Spinal cord (tissue), 9 donors: ENCODE measurements at regions not wholly inside any gene's neighbourhood (a gene's known extent, or its start where the extent isn't known, plus 50 kb on each side); places are given as distances from the start of the nearest gene placed in this dataset.
A peak's percentile ranks its signal among the peaks of the same experiment; 100 is the strongest.
"Not testable (repeated sequence)": the region's sequence is repeated elsewhere in the genome, so short reads cannot be mapped to it uniquely, and the experiment has no call there.

ENCODE experiments used
- DNase-seq, 6 donors: peaks; one replicate each; pipeline versions ENCODE4 v3.0.0 to v3.0.0-alpha.2; 2013 to 2015; ENCODE audit warnings: low spot score in 6 of 6, low read depth in 4 of 6
- H3K27ac ChIP-seq: one replicate; pipeline ENCODE4 v1.5.1; 2013; ENCODE audit warnings: low read depth, low read length, control low read depth
- H3K27me3 ChIP-seq: one replicate; pipeline ENCODE4 v1.6.1; 2013; ENCODE audit warnings: low read length; ENCODE audit not compliant: control insufficient read depth, insufficient read depth
- H3K36me3 ChIP-seq: one replicate; pipeline ENCODE4 v1.6.1; 2013; ENCODE audit warnings: low read length; ENCODE audit not compliant: control insufficient read depth, insufficient read depth
- H3K4me1 ChIP-seq: one replicate; pipeline ENCODE4 v1.6.1; 2013; ENCODE audit warnings: low read length; ENCODE audit not compliant: control insufficient read depth, insufficient read depth
- H3K4me3 ChIP-seq: one replicate; pipeline ENCODE4 v1.5.1; 2013; ENCODE audit warnings: low read depth, low read length, control low read depth
- H3K9me3 ChIP-seq: one replicate; pipeline ENCODE4 v1.6.1; 2013; ENCODE audit warnings: low read length; ENCODE audit not compliant: control insufficient read depth, insufficient read depth
- WGBS: methylation state at CpG from one replicate; pipeline ENCODE4 v1.1.5; 2013; ENCODE audit warnings: missing lambda C conversion rate; ENCODE audit not compliant: insufficient coverage; 5-methylcytosine and 5-hydroxymethylcytosine counted together
- donor health status: healthy.

DNA sequence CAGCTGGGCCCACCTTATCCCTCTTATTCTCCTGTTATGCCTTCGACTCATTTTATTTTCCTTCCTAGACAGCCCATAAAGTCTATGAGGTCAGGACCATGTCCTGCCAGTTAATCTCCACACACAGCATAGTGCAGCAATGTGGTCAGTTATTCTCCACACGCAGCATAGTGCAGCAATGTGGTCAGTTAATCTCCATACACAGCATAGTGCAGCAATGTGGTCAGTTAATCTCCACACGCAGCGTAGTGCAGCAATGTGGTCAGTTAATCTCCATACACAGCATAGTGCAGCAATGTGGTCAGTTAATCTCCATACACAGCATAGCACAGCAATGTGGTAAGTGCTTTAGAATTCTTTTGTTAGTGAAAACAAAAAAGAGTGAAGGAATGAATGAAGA lies 77.8 kb downstream of the TEX36 start:
- Histone ChIP-seq H3K27ac (no peak overlapping the region), H3K4me3 (no peak overlapping the region), H3K4me1 (no peaks in the 10 kb centered on the region), H3K36me3 (no peaks in the 10 kb centered on the region), H3K27me3 (no peaks in the 10 kb centered on the region), H3K9me3 (peaks cover 1% of the 10 kb centered on the region)
- DNase-seq: no peak
- whole genome bisulfite sequencing: 94% methylated on average over 2 of the region's 4 CpGs

DNA sequence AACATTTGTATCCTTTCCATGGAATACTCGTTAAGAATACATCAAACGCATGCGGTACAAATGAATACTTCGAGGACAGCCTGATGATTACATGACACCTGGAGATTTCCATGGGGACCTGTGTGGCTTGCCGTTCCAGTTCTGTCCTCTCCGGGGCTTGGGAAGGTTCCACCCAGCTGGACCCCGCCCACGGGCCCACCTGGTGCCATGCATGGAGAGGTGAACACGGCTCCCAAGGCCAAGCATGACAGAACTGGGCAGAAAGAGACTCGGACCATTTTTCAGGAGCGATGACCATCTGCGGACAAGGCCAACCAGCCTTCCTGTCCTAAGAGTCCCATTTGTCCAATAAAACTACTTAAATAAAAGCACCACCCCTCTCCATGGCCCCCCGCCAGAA lies 80.1 kb downstream of the TEX36 start:
- Histone ChIP-seq H3K27me3 (no peaks in the 10 kb centered on the region), H3K4me3 (no peak overlapping the region), H3K9me3 (peaks cover 1% of the 10 kb centered on the region), H3K4me1 (no peaks in the 10 kb centered on the region), H3K27ac (no peak overlapping the region), H3K36me3 (no peaks in the 10 kb centered on the region)
- 86% methylated on average over 13 of the region's 13 CpGs for WGBS
- no peak for DNase-seq

DNA sequence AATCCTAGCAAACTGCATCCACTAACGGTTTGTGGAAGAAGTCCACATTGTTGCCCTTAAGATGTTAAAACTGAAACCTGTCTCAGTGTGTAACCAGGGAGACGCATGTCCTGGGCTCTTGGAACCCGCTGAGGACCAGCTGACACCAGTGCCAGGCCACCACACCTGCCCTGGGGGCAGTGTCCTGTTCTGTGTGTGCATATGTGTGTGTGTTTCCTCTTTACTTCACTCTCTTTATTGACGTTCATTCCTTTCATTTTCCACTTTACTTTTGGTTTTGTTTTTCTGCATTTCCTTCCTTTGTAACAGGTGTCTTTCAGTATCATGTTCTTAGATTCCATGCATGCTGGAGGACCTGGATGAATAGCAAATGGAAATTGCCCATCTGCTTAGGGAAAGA lies 83.8 kb downstream of the TEX36 start:
- no peaks in the 10 kb centered on the region for H3K27me3 ChIP-seq
- peak in 1 of 6 donors; percentile 24 for DNase-seq
- no peaks in the 10 kb centered on the region for H3K4me1 ChIP-seq
- H3K9me3 ChIP-seq: peaks cover 5% of the 10 kb centered on the region
- H3K36me3 ChIP-seq: no peaks in the 10 kb centered on the region
- no CpG with 5 or more reads among the region's 4 CpGs for WGBS
- H3K4me3 ChIP-seq: no peak overlapping the region
- no peak overlapping the region for H3K27ac ChIP-seq

DNA sequence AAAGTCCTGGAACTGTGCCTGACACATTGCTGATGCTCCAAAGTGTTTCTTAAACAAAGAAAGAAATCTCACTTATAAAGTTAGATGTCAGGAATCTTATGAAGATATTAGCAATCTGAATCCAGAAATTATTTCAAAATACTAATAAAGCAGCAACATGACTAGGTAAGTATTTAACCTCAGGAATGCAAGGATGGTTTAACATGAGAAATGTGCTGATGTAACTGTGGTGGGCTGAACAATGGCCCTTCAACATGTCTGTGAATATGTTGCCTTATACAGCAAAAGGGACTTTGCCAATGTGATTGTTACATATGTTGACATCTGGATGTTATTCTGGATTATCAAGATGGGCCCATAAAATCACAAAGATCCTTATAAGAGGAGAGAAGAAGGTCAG lies 87.1 kb downstream of the TEX36 start:
- DNase-seq: no peak
- no peaks in the 10 kb centered on the region for H3K36me3 ChIP-seq
- no peak overlapping the region for H3K4me3 ChIP-seq
- H3K27me3 ChIP-seq: no peaks in the 10 kb centered on the region
- peaks cover 5% of the 10 kb centered on the region for H3K9me3 ChIP-seq
- H3K4me1 ChIP-seq: no peaks in the 10 kb centered on the region
- no peak overlapping the region for H3K27ac ChIP-seq

DNA sequence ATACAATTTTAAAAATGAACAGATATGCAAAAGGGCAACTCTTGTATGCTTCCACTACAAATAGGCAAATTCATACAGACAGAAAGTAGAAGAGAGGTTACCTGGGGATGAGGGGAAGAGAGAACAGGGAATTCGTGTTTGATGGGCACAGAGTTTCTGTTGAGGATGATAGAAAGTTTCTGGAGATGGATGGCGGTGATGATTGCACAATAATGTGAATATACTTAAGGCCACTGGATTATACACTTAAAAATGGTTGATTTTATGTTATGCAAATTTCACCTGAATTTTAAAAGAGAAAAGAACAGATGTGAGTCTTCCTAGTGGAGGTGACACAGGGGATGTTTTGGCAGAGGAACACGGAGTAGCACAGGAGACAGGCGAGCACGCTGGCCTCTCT lies 89.3 kb downstream of the TEX36 start:
- DNase-seq: no peak
- Histone ChIP-seq H3K4me3 (no peak overlapping the region), H3K9me3 (peaks cover 4% of the 10 kb centered on the region), H3K27me3 (no peaks in the 10 kb centered on the region), H3K36me3 (no peaks in the 10 kb centered on the region), H3K4me1 (no peaks in the 10 kb centered on the region), H3K27ac (no peak overlapping the region)
- 71% methylated on average over 1 of the region's 5 CpGs for WGBS

DNA sequence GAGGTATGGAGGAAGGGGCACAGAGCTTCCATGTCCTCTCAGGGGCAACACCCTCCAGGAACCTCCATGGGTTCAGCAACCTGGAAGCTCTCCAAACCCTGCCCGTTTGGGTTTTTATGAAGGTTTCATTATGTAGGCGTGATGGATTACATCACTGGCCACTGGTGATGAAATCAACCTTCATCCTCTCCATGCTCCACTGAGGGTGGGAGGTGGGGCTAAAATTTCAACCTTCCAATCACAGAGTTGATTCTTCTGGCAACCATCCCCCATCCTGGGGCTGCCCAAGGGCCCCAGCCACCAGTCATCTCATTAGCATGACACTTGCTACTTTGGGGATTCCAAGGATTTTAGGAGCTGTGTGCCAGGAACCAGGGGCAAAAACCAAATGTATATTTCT lies 90.1 kb downstream of the TEX36 start:
- H3K4me1 ChIP-seq: no peaks in the 10 kb centered on the region
- H3K27ac ChIP-seq: no peak overlapping the region
- H3K36me3 ChIP-seq: no peaks in the 10 kb centered on the region
- H3K27me3 ChIP-seq: no peaks in the 10 kb centered on the region
- no peak for DNase-seq
- no CpG with 5 or more reads among the region's 2 CpGs for WGBS
- H3K9me3 ChIP-seq: peaks cover 4% of the 10 kb centered on the region
- no peak overlapping the region for H3K4me3 ChIP-seq

DNA sequence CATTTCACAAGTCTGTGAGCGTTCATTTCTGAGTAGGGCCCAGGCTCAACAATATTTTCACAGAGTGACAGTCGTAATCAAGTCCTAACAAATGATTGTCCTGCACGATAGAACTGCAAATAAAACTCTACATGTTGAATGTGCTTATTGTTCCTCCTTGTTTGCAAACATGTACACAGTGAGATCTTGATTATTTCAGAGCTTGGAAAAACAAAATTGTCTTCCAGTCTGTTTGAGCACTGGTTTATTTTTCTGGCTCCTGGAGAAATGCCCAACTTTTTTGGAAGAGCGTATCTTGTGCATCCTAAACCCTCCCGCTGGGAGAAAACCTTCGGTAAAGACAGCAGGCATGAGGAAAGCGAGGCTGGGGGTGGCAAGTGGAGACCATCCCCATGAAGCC lies 91.1 kb downstream of the TEX36 start:
- DNase-seq: peak in 1 of 6 donors; percentile 55
- Histone ChIP-seq H3K27me3 (no peaks in the 10 kb centered on the region), H3K27ac (no peak overlapping the region), H3K4me1 (no peaks in the 10 kb centered on the region), H3K9me3 (peaks cover 4% of the 10 kb centered on the region), H3K4me3 (no peak overlapping the region), H3K36me3 (no peaks in the 10 kb centered on the region)
- 74% methylated on average over 5 of the region's 7 CpGs for WGBS

DNA sequence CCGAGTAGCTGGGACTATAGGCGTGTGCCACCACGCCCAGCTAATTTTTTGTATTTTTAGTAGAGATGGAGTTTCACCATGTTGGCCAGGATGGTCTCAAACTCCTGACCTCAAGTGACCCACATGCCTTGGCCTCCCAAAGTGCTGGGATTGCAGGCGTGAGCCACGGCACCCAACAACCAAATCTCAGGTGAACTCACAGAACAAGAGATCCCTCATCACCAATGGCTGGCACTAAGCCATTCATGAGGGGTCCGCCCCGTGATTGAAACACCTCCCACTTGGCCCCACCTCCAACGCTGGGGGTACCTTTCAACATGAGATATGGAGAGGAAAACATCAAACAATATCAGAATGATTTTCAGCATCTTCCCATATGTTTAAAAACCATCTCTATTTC lies 94.2 kb downstream of the TEX36 start:
- H3K4me1 ChIP-seq, H3K4me3 ChIP-seq, DNase-seq, H3K27me3 ChIP-seq, H3K9me3 ChIP-seq, H3K27ac ChIP-seq, H3K36me3 ChIP-seq: not testable (repeated sequence)
- 100% methylated on average over 2 of the region's 8 CpGs for WGBS

DNA sequence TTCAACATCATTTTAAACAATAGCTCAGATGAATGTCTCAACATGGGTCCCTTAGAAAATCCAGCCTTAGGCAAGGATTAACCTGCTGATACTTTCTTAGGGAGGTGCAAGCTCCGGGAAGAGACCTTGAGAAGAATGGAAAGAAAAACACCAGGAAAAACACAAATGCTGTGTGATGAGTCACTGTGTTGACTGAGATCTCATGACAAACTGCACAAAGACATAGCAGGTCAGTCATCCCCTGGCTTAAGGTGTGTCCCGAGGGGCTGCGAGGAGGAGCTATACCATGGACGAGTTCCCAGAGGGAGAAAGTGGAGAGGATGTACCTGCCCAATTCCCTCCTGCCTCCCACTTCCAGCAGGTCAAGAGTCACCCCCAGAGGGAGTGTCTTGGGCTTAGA lies 98.0 kb downstream of the TEX36 start:
- no peaks in the 10 kb centered on the region for H3K4me1 ChIP-seq
- 88% methylated on average over 2 of the region's 4 CpGs for WGBS
- H3K27ac ChIP-seq: no peak overlapping the region
- DNase-seq: no peak
- no peaks in the 10 kb centered on the region for H3K27me3 ChIP-seq
- no peaks in the 10 kb centered on the region for H3K36me3 ChIP-seq
- H3K4me3 ChIP-seq: no peak overlapping the region
- no peaks in the 10 kb centered on the region for H3K9me3 ChIP-seq

DNA sequence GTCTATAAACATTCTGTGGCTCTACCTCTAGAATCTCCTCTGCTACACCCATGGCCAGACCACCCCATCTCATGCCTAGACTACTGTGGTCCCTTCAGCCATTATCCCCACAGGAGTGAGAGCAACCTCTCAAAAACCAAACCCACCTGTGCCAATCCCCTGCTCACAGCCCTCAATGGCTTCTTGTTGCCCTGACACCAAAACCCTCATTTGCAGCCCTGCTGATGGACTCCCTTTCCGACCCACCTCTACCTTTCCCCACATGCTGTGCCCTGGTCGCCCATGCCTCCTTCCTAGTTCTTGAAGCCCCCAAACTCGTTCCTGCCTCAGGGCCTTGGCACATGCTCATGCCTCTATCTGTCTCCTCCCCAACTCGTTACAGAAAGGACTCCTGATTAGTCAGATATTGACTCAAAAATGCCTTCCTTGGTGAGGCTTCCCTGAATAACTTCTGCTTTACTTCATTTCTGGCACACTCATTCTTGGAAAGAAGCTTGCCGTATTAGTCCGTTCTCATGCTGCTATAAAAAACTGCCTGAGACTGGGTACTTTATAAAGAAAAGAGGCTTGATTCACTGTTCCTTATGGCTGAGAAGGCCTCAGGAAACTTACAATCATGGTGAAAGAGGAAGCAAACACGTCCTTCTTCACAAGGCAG lies 104.2 kb downstream of the TEX36 start:
- H3K36me3 ChIP-seq: no peaks in the 10 kb centered on the region
- no peaks in the 10 kb centered on the region for H3K9me3 ChIP-seq
- H3K4me1 ChIP-seq: no peaks in the 10 kb centered on the region
- H3K27ac ChIP-seq: no peak overlapping the region
- no peak overlapping the region for H3K4me3 ChIP-seq
- DNase-seq: no peak
- H3K27me3 ChIP-seq: no peaks in the 10 kb centered on the region
- 81% methylated on average over 5 of the region's 7 CpGs for WGBS
